Natural killer cell (primary cell): ENCODE measurements at regions not wholly inside any gene's neighbourhood (a gene's known extent, or its start where the extent isn't known, plus 50 kb on each side); places are given as distances from the start of the nearest gene placed in this dataset.

Source experiments
- ATAC-seq, 3 donors: fragments of 150-1000 bp in 2 of 3; fragments of 200-7000 bp in 1 of 3; cut with Tn5 transposase; 1 replicate in 1 of 3; 2 replicates in 2 of 3; pipeline ENCODE4 v1.10.0; 2021; ENCODE audit warnings: mild to moderate bottlenecking in 2 of 3, moderate library complexity in 2 of 3
- DNase-seq, 2 donors: peaks; one replicate each; pipeline versions ENCODE4 v3.0.0 to v3.0.0-alpha.2; 2013 to 2021; ENCODE audit warnings: mixed read lengths in 1 of 2
- H3K27ac ChIP-seq: one replicate; pipeline ENCODE4 v1.5.1; 2013; ENCODE audit warnings: mild to moderate bottlenecking, low read length
- H3K27me3 ChIP-seq: one replicate; pipeline ENCODE4 v1.6.1; 2013; ENCODE audit warnings: low read length; ENCODE audit not compliant: control insufficient read depth, insufficient read depth
- H3K36me3 ChIP-seq: one replicate; pipeline ENCODE4 v1.6.1; 2013; ENCODE audit warnings: low read length; ENCODE audit not compliant: control insufficient read depth, insufficient read depth
- H3K4me1 ChIP-seq: one replicate; pipeline ENCODE4 v1.6.1; 2013; ENCODE audit warnings: low read length; ENCODE audit not compliant: control insufficient read depth, insufficient read depth
- H3K4me3 ChIP-seq: one replicate; pipeline ENCODE4 v1.5.1; 2013; ENCODE audit warnings: low read length
- H3K9me3 ChIP-seq: one replicate; pipeline ENCODE4 v1.6.1; 2013; ENCODE audit warnings: low read length; ENCODE audit not compliant: control insufficient read depth, insufficient read depth
- H3K27ac Mint-ChIP-seq, 2 donors: one replicate each; pipeline ENCODE4 v1.8.0; 2022; ENCODE audit warnings: mild to moderate bottlenecking in 2 of 2, mixed read lengths in 2 of 2, moderate library complexity in 1 of 2
- H3K27me3 Mint-ChIP-seq, 2 donors: one replicate each; pipeline ENCODE4 v1.8.0; 2022; ENCODE audit warnings: low read depth in 2 of 2, mixed read lengths in 2 of 2
- H3K36me3 Mint-ChIP-seq: one replicate; pipeline ENCODE4 v1.8.0; 2022; ENCODE audit warnings: mixed read lengths
- H3K4me1 Mint-ChIP-seq, 2 donors: one replicate each; pipeline ENCODE4 v1.8.0; 2022; ENCODE audit warnings: mixed read lengths in 2 of 2
- H3K4me3 Mint-ChIP-seq: one replicate; pipeline ENCODE4 v1.8.0; 2022; ENCODE audit warnings: mild to moderate bottlenecking, moderate library complexity, mixed read lengths
- H3K9me3 Mint-ChIP-seq, 2 donors: one replicate each; pipeline ENCODE4 v1.8.0; 2022; ENCODE audit warnings: mixed read lengths in 2 of 2
- CTCF ChIP-seq: fragments of 200-600 bp; IDR thresholded peaks from one replicate; pipeline ENCODE4 v1.8.0; 2022; ENCODE audit warnings: antibody characterized with exemption
- WGBS: methylation state at CpG from one replicate; pipeline ENCODE4 v1.1.7; 2013; ENCODE audit warnings: missing lambda C conversion rate; ENCODE audit not compliant: insufficient coverage; 5-methylcytosine and 5-hydroxymethylcytosine counted together
- intact Hi-C: fragments of 100-400 bp; cut with micrococcal nuclease; formaldehyde crosslinking; loops from one replicate; pipeline ENCODE4 v1.14.2; 2022

GRCh38 chr21:28152732-28153131 lies 839.9 kb downstream of the LTN1 start:
- Histone ChIP-seq H3K27ac (no peak overlapping the region), H3K4me3 (no peak overlapping the region), H3K36me3 (no peaks in the 10 kb centered on the region), H3K27me3 (no peaks in the 10 kb centered on the region), H3K4me1 (no peaks in the 10 kb centered on the region), H3K9me3 (no peaks in the 10 kb centered on the region)
- ATAC-seq (no peak), DNase-seq (no peak)
- Mint-ChIP-seq H3K36me3 (no peaks in the 10 kb centered on the region), H3K4me1 (no peaks in the 10 kb centered on the region), H3K4me3 (no peak overlapping the region), H3K9me3 (peaks cover 0 to 3% of the 10 kb centered on the region in 2 donors), H3K27ac (no peak overlapping the region), H3K27me3 (no peaks in the 10 kb centered on the region)
- TF ChIP-seq CTCF = no peak
- intact Hi-C loops = no loop called here
- WGBS = no CpG with 5 or more reads among the region's 1 CpG

GRCh38 chr21:28151758-28152157 lies 840.9 kb downstream of the LTN1 start:
- Histone ChIP-seq H3K27ac (no peak overlapping the region), H3K4me1 (no peaks in the 10 kb centered on the region), H3K4me3 (no peak overlapping the region), H3K36me3 (no peaks in the 10 kb centered on the region), H3K9me3 (no peaks in the 10 kb centered on the region), H3K27me3 (no peaks in the 10 kb centered on the region)
- Mint-ChIP-seq H3K27ac (no peak overlapping the region), H3K4me3 (no peak overlapping the region), H3K4me1 (no peaks in the 10 kb centered on the region), H3K27me3 (no peaks in the 10 kb centered on the region), H3K9me3 (no peaks in the 10 kb centered on the region), H3K36me3 (no peaks in the 10 kb centered on the region)
- intact Hi-C loops = no loop called here
- no peak for DNase-seq
- ATAC-seq = no peak
- TF ChIP-seq CTCF = no peak
- 50% methylated on average over 1 of the region's 2 CpGs for WGBS

- DNase-seq (no peak), ATAC-seq (no peak)
- Mint-ChIP-seq H3K27me3 (no peaks in the 10 kb centered on the region), H3K27ac (no peak overlapping the region), H3K4me3 (no peak overlapping the region), H3K9me3 (no peaks in the 10 kb centered on the region), H3K36me3 (no peaks in the 10 kb centered on the region), H3K4me1 (no peaks in the 10 kb centered on the region)
- Histone ChIP-seq H3K4me3 (no peak overlapping the region), H3K36me3 (no peaks in the 10 kb centered on the region), H3K27ac (no peak overlapping the region), H3K27me3 (no peaks in the 10 kb centered on the region), H3K4me1 (no peaks in the 10 kb centered on the region), H3K9me3 (no peaks in the 10 kb centered on the region)
- no peak for TF ChIP-seq CTCF
- WGBS = 90% methylated on average over 2 of the region's 2 CpGs
- intact Hi-C loops = no loop called here
Observed at GRCh38 chr21:28150778-28151177, 841.9 kb downstream of the LTN1 start.

- 82% methylated on average over 2 of the region's 4 CpGs for WGBS
- Histone ChIP-seq H3K9me3 (no peaks in the 10 kb centered on the region), H3K36me3 (no peaks in the 10 kb centered on the region), H3K27ac (no peak overlapping the region), H3K4me1 (no peaks in the 10 kb centered on the region), H3K27me3 (no peaks in the 10 kb centered on the region), H3K4me3 (no peak overlapping the region)
- Mint-ChIP-seq H3K36me3 (no peaks in the 10 kb centered on the region), H3K27ac (no peak overlapping the region), H3K4me3 (no peak overlapping the region), H3K27me3 (no peaks in the 10 kb centered on the region), H3K4me1 (no peaks in the 10 kb centered on the region), H3K9me3 (no peaks in the 10 kb centered on the region)
- intact Hi-C loops = no loop called here
- no peak for TF ChIP-seq CTCF
- ATAC-seq (no peak), DNase-seq (no peak)
Observed at GRCh38 chr21:28148400-28149064, 844.1 kb downstream of the LTN1 start.
